ENCODE measurements at regions not wholly inside any gene's neighbourhood (a gene's known extent, or its start where the extent isn't known, plus 50 kb on each side); places are given as distances from the start of the nearest gene placed in this dataset.

DNA sequence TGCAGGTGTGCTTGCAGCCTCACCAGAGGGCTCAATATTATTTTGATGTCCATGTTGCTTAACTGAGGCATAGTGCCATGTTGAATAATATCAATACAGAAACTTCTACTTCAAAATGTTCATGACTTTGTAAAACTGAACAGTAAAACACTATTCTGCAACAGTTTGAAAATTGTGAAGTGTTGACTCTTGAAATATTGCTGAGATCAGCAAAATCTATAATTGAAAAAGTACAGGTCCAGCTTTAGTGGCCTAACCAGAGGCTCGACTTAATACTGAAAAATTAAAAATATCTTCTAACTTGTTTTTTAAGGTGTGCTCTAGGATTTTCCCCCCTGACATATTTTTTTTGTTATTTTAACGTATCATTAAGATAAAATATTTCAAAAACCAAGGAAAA is 1460.7 kb downstream of the EFNB2 start:
- TF ChIP-seq, protein P1, sequence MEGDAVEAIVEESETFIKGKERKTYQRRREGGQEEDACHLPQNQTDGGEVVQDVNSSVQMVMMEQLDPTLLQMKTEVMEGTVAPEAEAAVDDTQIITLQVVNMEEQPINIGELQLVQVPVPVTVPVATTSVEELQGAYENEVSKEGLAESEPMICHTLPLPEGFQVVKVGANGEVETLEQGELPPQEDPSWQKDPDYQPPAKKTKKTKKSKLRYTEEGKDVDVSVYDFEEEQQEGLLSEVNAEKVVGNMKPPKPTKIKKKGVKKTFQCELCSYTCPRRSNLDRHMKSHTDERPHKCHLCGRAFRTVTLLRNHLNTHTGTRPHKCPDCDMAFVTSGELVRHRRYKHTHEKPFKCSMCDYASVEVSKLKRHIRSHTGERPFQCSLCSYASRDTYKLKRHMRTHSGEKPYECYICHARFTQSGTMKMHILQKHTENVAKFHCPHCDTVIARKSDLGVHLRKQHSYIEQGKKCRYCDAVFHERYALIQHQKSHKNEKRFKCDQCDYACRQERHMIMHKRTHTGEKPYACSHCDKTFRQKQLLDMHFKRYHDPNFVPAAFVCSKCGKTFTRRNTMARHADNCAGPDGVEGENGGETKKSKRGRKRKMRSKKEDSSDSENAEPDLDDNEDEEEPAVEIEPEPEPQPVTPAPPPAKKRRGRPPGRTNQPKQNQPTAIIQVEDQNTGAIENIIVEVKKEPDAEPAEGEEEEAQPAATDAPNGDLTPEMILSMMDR (IDR thresholded peaks at IDR 0.05): no peak
- TF ChIP-seq POLR2A (IDR thresholded peaks at IDR 0.05): no peak
